GM19397 (cell line): ENCODE measurements at regions not wholly inside any gene's neighbourhood (a gene's known extent, or its start where the extent isn't known, plus 50 kb on each side); places are given as distances from the start of the nearest gene placed in this dataset.
A peak's percentile ranks its signal among the peaks of the same experiment; 100 is the strongest.
"Not testable (repeated sequence)": the region's sequence is repeated elsewhere in the genome, so short reads cannot be mapped to it uniquely, and the experiment has no call there.

ENCODE experiments used
- ATAC-seq: cut with Tn5 transposase; IDR thresholded peaks from one replicate; pipeline ENCODE4 v1.9.1; 2021; ENCODE audit warnings: mild to moderate bottlenecking, moderate library complexity; ENCODE audit not compliant: unreplicated experiment

- no peak for ATAC-seq
Measured at GRCh38 chr21:36246080-36246631, 73.8 kb upstream of the MORC3 start.

GRCh38 chr21:36247316-36248010 lies 72.5 kb upstream of the MORC3 start:
- no peak for ATAC-seq

- ATAC-seq: no peak
Measured at GRCh38 chr21:36249576-36250422, 70.2 kb upstream of the MORC3 start.

GRCh38 chr21:36250423-36251075 lies 69.4 kb upstream of the MORC3 start:
- no peak for ATAC-seq

- ATAC-seq: no peak
Measured at GRCh38 chr21:36254106-36254941, 65.7 kb upstream of the MORC3 start.

GRCh38 chr21:36255663-36256062 lies 64.3 kb upstream of the MORC3 start:
- ATAC-seq: peak; percentile 63

GRCh38 chr21:36257657-36258056 lies 62.3 kb upstream of the MORC3 start:
- ATAC-seq: no peak

- ATAC-seq: no peak
Measured at GRCh38 chr21:36260030-36260787, 59.8 kb upstream of the MORC3 start.

GRCh38 chr21:36260802-36261201 lies 59.2 kb upstream of the MORC3 start:
- ATAC-seq: no peak

GRCh38 chr21:36261459-36261858 lies 58.5 kb upstream of the MORC3 start:
- ATAC-seq: no peak

GRCh38 chr21:36263797-36264196 lies 56.2 kb upstream of the MORC3 start:
- no peak for ATAC-seq

- no peak for ATAC-seq
Measured at GRCh38 chr21:36265431-36265830, 54.6 kb upstream of the MORC3 start.

- ATAC-seq: not testable (repeated sequence)
Measured at GRCh38 chr21:36267828-36268227, 52.2 kb upstream of the MORC3 start.

GRCh38 chr21:36268264-36268663 lies 51.7 kb upstream of the MORC3 start:
- not testable (repeated sequence) for ATAC-seq
